Small intestine (tissue), 7 donors: ENCODE measurements at regions not wholly inside any gene's neighbourhood (a gene's known extent, or its start where the extent isn't known, plus 50 kb on each side); places are given as distances from the start of the nearest gene placed in this dataset.

Source experiments
- DNase-seq, 2 donors: peaks; one replicate each; pipeline versions ENCODE4 v3.0.0 to v3.0.0-alpha.2; 2013
- FAIRE-seq: peaks from 2 replicates; lab custom pipeline; 2012; peaks lifted over from hg19 to GRCh38; lab: Jason Lieb, UNC
- H3K27ac ChIP-seq, 3 donors: one replicate each; pipeline ENCODE4 v1.5.1; 2013; ENCODE audit warnings: low read length in 2 of 3, mild to moderate bottlenecking in 2 of 3, control low read depth in 1 of 3, inconsistent platforms in 1 of 3, low read depth in 1 of 3, moderate library complexity in 1 of 3
- H3K27me3 ChIP-seq, 3 donors: one replicate each; pipeline ENCODE4 v1.6.1; 2013; ENCODE audit warnings: low read length in 3 of 3, inconsistent platforms in 1 of 3; ENCODE audit not compliant: control insufficient read depth in 3 of 3, insufficient read depth in 3 of 3
- H3K36me3 ChIP-seq, 3 donors: one replicate each; pipeline ENCODE4 v1.6.1; 2013; ENCODE audit warnings: low read length in 3 of 3, inconsistent platforms in 1 of 3, low read depth in 1 of 3, mild to moderate bottlenecking in 1 of 3, moderate library complexity in 1 of 3; ENCODE audit not compliant: control insufficient read depth in 3 of 3, insufficient read depth in 2 of 3
- H3K4me1 ChIP-seq, 3 donors: one replicate each; pipeline ENCODE4 v1.6.1; 2013; ENCODE audit warnings: low read length in 2 of 3, inconsistent platforms in 1 of 3, low read depth in 1 of 3, mild to moderate bottlenecking in 1 of 3, moderate library complexity in 1 of 3; ENCODE audit not compliant: control insufficient read depth in 3 of 3, insufficient read depth in 2 of 3
- H3K4me3 ChIP-seq, 3 donors: one replicate each; pipeline ENCODE4 v1.5.1; 2013; ENCODE audit warnings: low read length in 3 of 3, control low read depth in 1 of 3, inconsistent platforms in 1 of 3, low read depth in 1 of 3, mild to moderate bottlenecking in 1 of 3, moderate library complexity in 1 of 3
- H3K9me3 ChIP-seq, 2 donors: one replicate each; pipeline ENCODE4 v1.6.1; 2013; ENCODE audit warnings: low read depth in 1 of 2, low read length in 1 of 2; ENCODE audit not compliant: control insufficient read depth in 2 of 2, insufficient read depth in 1 of 2
- WGBS, 3 donors: extraction: QIAGEN DNeasy Blood & Tissue Kit; methylation state at CpG; one replicate each; pipeline ENCODE4 v1.1.7; 2013; 5-methylcytosine and 5-hydroxymethylcytosine counted together
- donor health status: healthy with polysubstance abuse.
- donor health status: control.
- donor health status: control.
- donor health status: Bipolar disorder and iron deficiency.
- donor health status: healthy.

GRCh38 chr5:58245476-58245840 lies 214.4 kb downstream of the PLK2 start:
- H3K4me1 ChIP-seq, result no peaks in the 10 kb centered on the region
- H3K36me3 ChIP-seq, result no peaks in the 10 kb centered on the region
- no peaks in the 10 kb centered on the region for H3K27me3 ChIP-seq
- DNase-seq (no peak), FAIRE-seq (no peak)
- no peak overlapping the region for H3K4me3 ChIP-seq
- H3K27ac ChIP-seq, result no peak overlapping the region
- WGBS, 3 donors, result 49 to 61% (median 55%) methylated on average over 3 of the region's 3 CpGs
- H3K9me3 ChIP-seq, result no peaks in the 10 kb centered on the region

GRCh38 chr5:58244819-58245475 lies 214.9 kb downstream of the PLK2 start:
- WGBS, 3 donors, result 64 to 67% (median 66%) methylated on average over 8 of the region's 8 CpGs
- FAIRE-seq (no peak), DNase-seq (no peak)
- Histone ChIP-seq H3K4me1 (no peaks in the 10 kb centered on the region), H3K4me3 (no peak overlapping the region), H3K36me3 (no peaks in the 10 kb centered on the region), H3K9me3 (no peaks in the 10 kb centered on the region), H3K27ac (no peak overlapping the region), H3K27me3 (no peaks in the 10 kb centered on the region)

GRCh38 chr5:58241389-58241788 lies 218.5 kb downstream of the PLK2 start:
- H3K27ac ChIP-seq, result peak overlapping the region in 1 of 3 donors; percentile 49
- no peaks in the 10 kb centered on the region for H3K4me1 ChIP-seq
- no peak for DNase-seq
- no peaks in the 10 kb centered on the region for H3K9me3 ChIP-seq
- H3K4me3 ChIP-seq, result no peak overlapping the region
- no peaks in the 10 kb centered on the region for H3K36me3 ChIP-seq
- 44 to 63% (median 54%) methylated on average over 3 of the region's 3 CpGs for WGBS, 3 donors
- H3K27me3 ChIP-seq, result no peaks in the 10 kb centered on the region
- no peak for FAIRE-seq

GRCh38 chr5:58240322-58240721 lies 219.6 kb downstream of the PLK2 start:
- H3K36me3 ChIP-seq, result no peaks in the 10 kb centered on the region
- FAIRE-seq, result no peak
- DNase-seq, result no peak
- no peaks in the 10 kb centered on the region for H3K4me1 ChIP-seq
- H3K27ac ChIP-seq, result no peak overlapping the region
- no peak overlapping the region for H3K4me3 ChIP-seq
- WGBS, 3 donors, result 70 to 77% (median 76%) methylated on average over 3 of the region's 3 CpGs
- no peaks in the 10 kb centered on the region for H3K9me3 ChIP-seq
- H3K27me3 ChIP-seq, result no peaks in the 10 kb centered on the region

GRCh38 chr5:58239731-58240130 lies 220.2 kb downstream of the PLK2 start:
- no peak overlapping the region for H3K27ac ChIP-seq
- FAIRE-seq, result no peak
- no peaks in the 10 kb centered on the region for H3K27me3 ChIP-seq
- no peak overlapping the region for H3K4me3 ChIP-seq
- H3K4me1 ChIP-seq, result no peaks in the 10 kb centered on the region
- no peak for DNase-seq
- H3K36me3 ChIP-seq, result no peaks in the 10 kb centered on the region
- WGBS, 3 donors, result 68 to 85% (median 70%) methylated on average over 3 of the region's 3 CpGs
- no peaks in the 10 kb centered on the region for H3K9me3 ChIP-seq

- 63 to 68% (median 64%) methylated on average over 1 of the region's 1 CpG for WGBS, 3 donors
- H3K36me3 ChIP-seq, result no peaks in the 10 kb centered on the region
- no peak for DNase-seq
- no peak for FAIRE-seq
- H3K4me3 ChIP-seq, result no peak overlapping the region
- H3K27me3 ChIP-seq, result no peaks in the 10 kb centered on the region
- no peaks in the 10 kb centered on the region for H3K9me3 ChIP-seq
- H3K27ac ChIP-seq, result no peak overlapping the region
- H3K4me1 ChIP-seq, result no peaks in the 10 kb centered on the region
Observed at GRCh38 chr5:58239045-58239444, 220.8 kb downstream of the PLK2 start.

GRCh38 chr5:58236498-58236897 lies 223.4 kb downstream of the PLK2 start:
- Histone ChIP-seq H3K36me3 (no peaks in the 10 kb centered on the region), H3K4me1 (no peaks in the 10 kb centered on the region), H3K9me3 (no peaks in the 10 kb centered on the region), H3K27ac (no peak overlapping the region), H3K27me3 (no peaks in the 10 kb centered on the region), H3K4me3 (no peak overlapping the region)
- WGBS, 3 donors, result 93 to 95% (median 93%) methylated on average over 3 of the region's 3 CpGs
- no peak for FAIRE-seq
- no peak for DNase-seq

- FAIRE-seq (no peak), DNase-seq (no peak)
- 10 to 25% (median 21%) methylated on average over 3 of the region's 3 CpGs for WGBS, 3 donors
- Histone ChIP-seq H3K27ac (no peak overlapping the region), H3K27me3 (no peaks in the 10 kb centered on the region), H3K4me3 (no peak overlapping the region), H3K9me3 (no peaks in the 10 kb centered on the region), H3K36me3 (no peaks in the 10 kb centered on the region), H3K4me1 (no peaks in the 10 kb centered on the region)
Observed at GRCh38 chr5:58235299-58235698, 224.6 kb downstream of the PLK2 start.

- 78 to 83% (median 83%) methylated on average over 5 of the region's 5 CpGs for WGBS, 3 donors
- H3K4me1 ChIP-seq, result no peaks in the 10 kb centered on the region
- no peak overlapping the region for H3K4me3 ChIP-seq
- H3K27ac ChIP-seq, result no peak overlapping the region
- no peaks in the 10 kb centered on the region for H3K36me3 ChIP-seq
- no peaks in the 10 kb centered on the region for H3K27me3 ChIP-seq
- DNase-seq (no peak), FAIRE-seq (no peak)
- no peaks in the 10 kb centered on the region for H3K9me3 ChIP-seq
Observed at GRCh38 chr5:58232130-58232529, 227.8 kb downstream of the PLK2 start.
